ENCODE measurements at regions not wholly inside any gene's neighbourhood (a gene's known extent, or its start where the extent isn't known, plus 50 kb on each side); places are given as distances from the start of the nearest gene placed in this dataset.

- no peak overlapping the region for H3K4me3 Mint-ChIP-seq
- no peaks in the 10 kb centered on the region for H3K36me3 Mint-ChIP-seq
- H3K27ac Mint-ChIP-seq: no peak overlapping the region
- H3K27me3 Mint-ChIP-seq: peaks cover 8% of the 10 kb centered on the region
- H3K9me3 Mint-ChIP-seq: peaks cover 8% of the 10 kb centered on the region
- no peaks in the 10 kb centered on the region for H3K4me1 Mint-ChIP-seq
- no peak for ATAC-seq
These were observed 298.7 kb downstream of the BAMBI start for GRCh38 chr10:28975891-28976531.

GRCh38 chr10:28977518-28977917, 300.2 kb downstream of the BAMBI start:
- Mint-ChIP-seq H3K4me1 (no peaks in the 10 kb centered on the region), H3K36me3 (no peaks in the 10 kb centered on the region), H3K27me3 (peaks cover 8% of the 10 kb centered on the region), H3K9me3 (peaks cover 8% of the 10 kb centered on the region), H3K27ac (no peak overlapping the region), H3K4me3 (no peak overlapping the region)
- no peak for ATAC-seq

- Mint-ChIP-seq H3K4me1 (no peaks in the 10 kb centered on the region), H3K4me3 (no peak overlapping the region), H3K36me3 (no peaks in the 10 kb centered on the region), H3K27ac (no peak overlapping the region), H3K9me3 (peaks cover 8% of the 10 kb centered on the region), H3K27me3 (peaks cover 8% of the 10 kb centered on the region)
- ATAC-seq: no peak
These were observed 302.9 kb downstream of the BAMBI start for GRCh38 chr10:28980264-28980663.

- Mint-ChIP-seq H3K9me3 (peaks cover 8% of the 10 kb centered on the region), H3K27ac (no peak overlapping the region), H3K4me3 (no peak overlapping the region), H3K27me3 (peaks cover 8% of the 10 kb centered on the region), H3K36me3 (no peaks in the 10 kb centered on the region), H3K4me1 (no peaks in the 10 kb centered on the region)
- ATAC-seq: no peak
These were observed 303.7 kb downstream of the BAMBI start for GRCh38 chr10:28981007-28981406.

- Mint-ChIP-seq H3K9me3 (peaks cover 3% of the 10 kb centered on the region), H3K4me3 (no peak overlapping the region), H3K4me1 (no peaks in the 10 kb centered on the region), H3K36me3 (no peaks in the 10 kb centered on the region), H3K27me3 (no peaks in the 10 kb centered on the region), H3K27ac (no peak overlapping the region)
- no peak for ATAC-seq
These were observed 305.7 kb downstream of the BAMBI start for GRCh38 chr10:28982974-28983373.

GRCh38 chr10:28983799-28984198, 305.1 kb upstream of the LYZL1 start:
- Mint-ChIP-seq H3K36me3 (no peaks in the 10 kb centered on the region), H3K27me3 (peaks cover 4% of the 10 kb centered on the region), H3K4me3 (no peak overlapping the region), H3K27ac (no peak overlapping the region), H3K9me3 (peaks cover 3% of the 10 kb centered on the region), H3K4me1 (no peaks in the 10 kb centered on the region)
- ATAC-seq: no peak

- Mint-ChIP-seq H3K4me3 (no peak overlapping the region), H3K4me1 (no peaks in the 10 kb centered on the region), H3K36me3 (no peaks in the 10 kb centered on the region), H3K27me3 (peaks cover 10% of the 10 kb centered on the region), H3K27ac (no peak overlapping the region), H3K9me3 (peaks cover 3% of the 10 kb centered on the region)
- no peak for ATAC-seq
These were observed 304.4 kb upstream of the LYZL1 start for GRCh38 chr10:28984431-28984830.

- peaks cover 3% of the 10 kb centered on the region for H3K9me3 Mint-ChIP-seq
- no peaks in the 10 kb centered on the region for H3K4me1 Mint-ChIP-seq
- H3K4me3 Mint-ChIP-seq: no peak overlapping the region
- no peak overlapping the region for H3K27ac Mint-ChIP-seq
- no peaks in the 10 kb centered on the region for H3K36me3 Mint-ChIP-seq
- no peak for ATAC-seq
- peaks cover 10% of the 10 kb centered on the region for H3K27me3 Mint-ChIP-seq
These were observed 303.6 kb upstream of the LYZL1 start for GRCh38 chr10:28985137-28985885.

- Mint-ChIP-seq H3K9me3 (peaks cover 3% of the 10 kb centered on the region), H3K4me1 (no peaks in the 10 kb centered on the region), H3K27ac (no peak overlapping the region), H3K36me3 (no peaks in the 10 kb centered on the region), H3K4me3 (no peak overlapping the region), H3K27me3 (peaks cover 10% of the 10 kb centered on the region)
- no peak for ATAC-seq
These were observed 302.6 kb upstream of the LYZL1 start for GRCh38 chr10:28986117-28986792.

- Mint-ChIP-seq H3K36me3 (no peaks in the 10 kb centered on the region), H3K9me3 (peaks cover 3% of the 10 kb centered on the region), H3K27ac (no peak overlapping the region), H3K4me1 (no peaks in the 10 kb centered on the region), H3K4me3 (no peak overlapping the region), H3K27me3 (peaks cover 10% of the 10 kb centered on the region)
- no peak for ATAC-seq
These were observed 302.0 kb upstream of the LYZL1 start for GRCh38 chr10:28986856-28987255.

GRCh38 chr10:28987555-28988320, 301.1 kb upstream of the LYZL1 start:
- no peak for ATAC-seq
- Mint-ChIP-seq H3K9me3 (peaks cover 3% of the 10 kb centered on the region), H3K4me1 (no peaks in the 10 kb centered on the region), H3K27ac (no peak overlapping the region), H3K4me3 (no peak overlapping the region), H3K36me3 (no peaks in the 10 kb centered on the region), H3K27me3 (peaks cover 10% of the 10 kb centered on the region)

GRCh38 chr10:28988980-28989379, 299.9 kb upstream of the LYZL1 start:
- Mint-ChIP-seq H3K4me1 (no peaks in the 10 kb centered on the region), H3K27ac (no peak overlapping the region), H3K27me3 (peaks cover 10% of the 10 kb centered on the region), H3K9me3 (peaks cover 3% of the 10 kb centered on the region), H3K4me3 (no peak overlapping the region), H3K36me3 (no peaks in the 10 kb centered on the region)
- ATAC-seq: no peak

GRCh38 chr10:28991333-28992270, 297.3 kb upstream of the LYZL1 start:
- Mint-ChIP-seq H3K27me3 (peaks cover 10% of the 10 kb centered on the region), H3K27ac (no peak overlapping the region), H3K4me1 (no peaks in the 10 kb centered on the region), H3K9me3 (peaks cover 3% of the 10 kb centered on the region), H3K36me3 (no peaks in the 10 kb centered on the region), H3K4me3 (no peak overlapping the region)
- ATAC-seq: peak; percentile 36

GRCh38 chr10:28993056-28993455, 295.8 kb upstream of the LYZL1 start:
- Mint-ChIP-seq H3K27ac (no peak overlapping the region), H3K27me3 (peaks cover 10% of the 10 kb centered on the region), H3K36me3 (no peaks in the 10 kb centered on the region), H3K4me3 (no peak overlapping the region), H3K9me3 (no peaks in the 10 kb centered on the region), H3K4me1 (no peaks in the 10 kb centered on the region)
- ATAC-seq: no peak
